IMR-90 (cell line): ENCODE measurements at regions not wholly inside any gene's neighbourhood (a gene's known extent, or its start where the extent isn't known, plus 50 kb on each side); places are given as distances from the start of the nearest gene placed in this dataset.

Source experiments
- ATAC-seq: fragments of 200-7000 bp; cut with Tn5 transposase; 2 replicates; pipeline ENCODE4 v1.9.1; 2020; ENCODE audit warnings: low read depth, mild to moderate bottlenecking, moderate library complexity
- BruUV-seq: library from RNA; stranded (reverse); fragments of 400-500 nt; replicated peaks from 2 replicates; lab custom pipeline; 2021; lab: Mats Ljungman, UMichigan
- CTCF ChIA-PET: fragments of 300-600 bp; formaldehyde crosslinking; extraction: SDS; loops from one replicate; lab custom pipeline; 2021; ENCODE audit warnings: antibody characterized with exemption; lab: Yijun Ruan, JAX
- POLR2A ChIA-PET: fragments of 300-600 bp; sonication (Branson Sonifier 250); formaldehyde crosslinking; loops from one replicate; lab custom pipeline; 2022; ENCODE audit warnings: antibody characterized with exemption; ENCODE audit not compliant: unreplicated experiment; lab: Charles Lee
- DNase-seq: peaks from one replicate; pipeline ENCODE4 v3.0.0; 2013
- H2AFZ ChIP-seq: replicated peaks from 2 replicates; pipeline ENCODE3; 2013; ENCODE audit warnings: low read length, mild to moderate bottlenecking; ENCODE audit not compliant: poor library complexity
- H2AK5ac ChIP-seq: 2 replicates; pipeline ENCODE4 v1.6.1; 2013; ENCODE audit warnings: low read depth, low read length, inconsistent platforms
- H2AK9ac ChIP-seq: replicated peaks from 2 replicates; pipeline ENCODE3; 2013; ENCODE audit warnings: mild to moderate bottlenecking, low read depth, low read length, moderate library complexity; ENCODE audit not compliant: poor library complexity
- H2BK120ac ChIP-seq: 2 replicates; pipeline ENCODE4 v1.6.1; 2013; ENCODE audit warnings: low read depth, low read length, inconsistent platforms
- H2BK15ac ChIP-seq: 3 replicates; pipeline ENCODE4 v1.6.1; 2013; ENCODE audit warnings: low read depth, low read length, inconsistent platforms
- H2BK20ac ChIP-seq: 2 replicates; pipeline ENCODE4 v1.6.1; 2013; ENCODE audit warnings: low read depth, mild to moderate bottlenecking, inconsistent platforms, low read length, moderate library complexity
- H2BK5ac ChIP-seq: 2 replicates; pipeline ENCODE4 v1.6.1; 2013; ENCODE audit warnings: mild to moderate bottlenecking, low read depth, low read length, inconsistent platforms; ENCODE audit not compliant: poor library complexity, severe bottlenecking
- H3K14ac ChIP-seq: replicated peaks from 2 replicates; pipeline ENCODE4 v1.6.1; 2013; ENCODE audit warnings: low read depth, low read length, inconsistent platforms
- H3K18ac ChIP-seq: 2 replicates; pipeline ENCODE4 v1.6.1; 2013; ENCODE audit warnings: low read depth, low read length, control low read depth
- H3K23ac ChIP-seq: 2 replicates; pipeline ENCODE4 v1.6.1; 2013; ENCODE audit warnings: low read depth, low read length, inconsistent platforms
- H3K27ac ChIP-seq: 2 replicates; pipeline ENCODE4 v1.5.1; 2013; ENCODE audit warnings: mild to moderate bottlenecking, control low read depth, low read length; ENCODE audit not compliant: insufficient read depth
- H3K27me3 ChIP-seq: 2 replicates; pipeline ENCODE4 v1.6.1; 2013; ENCODE audit warnings: low read length; ENCODE audit not compliant: control insufficient read depth, insufficient read depth
- H3K36me3 ChIP-seq: 2 replicates; pipeline ENCODE4 v1.6.1; 2013; ENCODE audit warnings: low read length, mixed read lengths; ENCODE audit not compliant: control insufficient read depth, insufficient read depth
- H3K4ac ChIP-seq: 2 replicates; pipeline ENCODE4 v1.6.1; 2013; ENCODE audit warnings: low read depth, low read length, inconsistent platforms
- H3K4me1 ChIP-seq: 2 replicates; pipeline ENCODE4 v1.6.1; 2013; ENCODE audit warnings: low read length, mixed read lengths; ENCODE audit not compliant: control insufficient read depth, insufficient read depth
- H3K4me2 ChIP-seq: 2 replicates; pipeline ENCODE4 v1.6.1; 2013; ENCODE audit warnings: low read depth, mild to moderate bottlenecking, control low read depth, low read length, moderate library complexity
- H3K4me3 ChIP-seq: 2 replicates; pipeline ENCODE4 v1.5.1; 2013; ENCODE audit warnings: low read depth, mild to moderate bottlenecking, control low read depth, low read length, moderate library complexity; ENCODE audit not compliant: insufficient read depth
- H3K56ac ChIP-seq: 2 replicates; pipeline ENCODE4 v1.6.1; 2013; ENCODE audit warnings: low read length, inconsistent platforms; ENCODE audit not compliant: insufficient read depth; ENCODE audit errors: extremely low read depth
- H3K79me1 ChIP-seq, 2 experiments: 2 replicates each; pipeline ENCODE4 v1.6.1; 2013; ENCODE audit warnings: low read length in 2 of 2, inconsistent platforms in 1 of 2, low read depth in 1 of 2
- H3K9ac ChIP-seq: 2 replicates; pipeline ENCODE4 v1.6.1; 2013; ENCODE audit warnings: low read depth, low read length, control low read depth
- H3K9me1 ChIP-seq: 2 replicates; pipeline ENCODE4 v1.6.1; 2013; ENCODE audit warnings: low read length, inconsistent platforms; ENCODE audit not compliant: insufficient read depth
- H3K9me3 ChIP-seq: 2 replicates; pipeline ENCODE4 v1.6.1; 2013; ENCODE audit warnings: low read length; ENCODE audit not compliant: control insufficient read depth, insufficient read depth
- H4K20me1 ChIP-seq: 2 replicates; pipeline ENCODE4 v1.6.1; 2013; ENCODE audit warnings: low read length, inconsistent platforms; ENCODE audit not compliant: insufficient read depth
- H4K5ac ChIP-seq: 2 replicates; pipeline ENCODE4 v1.6.1; 2013; ENCODE audit warnings: mild to moderate bottlenecking, low read depth, low read length, control low read depth
- H4K8ac ChIP-seq, 2 experiments: 2 replicates each; pipeline ENCODE4 v1.6.1; 2013; ENCODE audit warnings: low read depth in 2 of 2, low read length in 2 of 2, control low read depth in 1 of 2, inconsistent platforms in 1 of 2
- H4K91ac ChIP-seq: 2 replicates; pipeline ENCODE4 v1.6.1; 2013; ENCODE audit warnings: low read depth, low read length, inconsistent platforms; ENCODE audit not compliant: insufficient read depth
- FOS ChIP-seq: fragments of 150-350 bp; IDR thresholded peaks from 2 replicates; pipeline ENCODE4 v1.6.1; 2016; ENCODE audit warnings: low read depth, low read length
- RAD21 ChIP-seq: IDR thresholded peaks from 2 replicates; pipeline ENCODE4 v1.6.1; 2012; ENCODE audit warnings: low read length, improper control_type of control experiment
- WGBS, 2 experiments: methylation state at CpG; one replicate each; pipeline versions ENCODE4 v1.1.5 to v1.1.7; 2013; ENCODE audit warnings: missing lambda C conversion rate in 2 of 2; ENCODE audit not compliant: insufficient read length in 1 of 2; ENCODE audit errors: extremely low coverage in 2 of 2; 5-methylcytosine and 5-hydroxymethylcytosine counted together
- dilution Hi-C: fragments of 300-500 bp; cut with HindIII; formaldehyde crosslinking; loops from one replicate; pipeline ENCODE4 v1.14.3; 2018; ENCODE audit warnings: low sequenced_read_pairs; ENCODE audit not compliant: unreplicated experiment
- in situ Hi-C: fragments of 300-500 bp; cut with MboI; formaldehyde crosslinking; loops from 3 replicates; pipeline ENCODE4 v1.14.3; 2019; ENCODE audit warnings: low sequenced_read_pairs, inconsistent platforms, mixed read lengths
- intact Hi-C: fragments of 100-400 bp; cut with micrococcal nuclease; formaldehyde crosslinking; loops from 2 replicates; pipeline ENCODE4 v1.10.0; 2022

GRCh38 chr9:22240619-22241018 is 206.0 kb upstream of the DMRTA1 start:
- ChIA-PET CTCF (interaction anchor here (0.8 to 1.5 kb wide), 3 partner anchors 66 to 137 kb away, joined by 3 to 5 read pairs (median 3); no protein-coding TSS in a partner anchor), POLR2A (no interaction called here)
- Histone ChIP-seq H4K91ac (no peak overlapping the region), H3K27ac (no peak overlapping the region), H2BK120ac (no peak overlapping the region), H3K9me3 (no peaks in the 10 kb centered on the region), H3K56ac (no peak overlapping the region), H2BK20ac (no peak overlapping the region), H4K5ac (no peak overlapping the region), H3K14ac (no peak overlapping the region), H2BK5ac (no peak overlapping the region), H3K4ac (no peak overlapping the region), H3K9ac (no peak overlapping the region), H4K8ac (no peak overlapping the region), H3K79me1 (no peaks in the 10 kb centered on the region), H3K23ac (no peak overlapping the region), H3K9me1 (peaks cover 3% of the 10 kb centered on the region), H3K36me3 (no peaks in the 10 kb centered on the region), H3K18ac (no peak overlapping the region), H3K4me2 (no peak overlapping the region), H2BK15ac (no peak overlapping the region), H4K20me1 (no peaks in the 10 kb centered on the region), H3K4me3 (no peak overlapping the region), H3K27me3 (no peaks in the 10 kb centered on the region), H3K4me1 (peaks cover 8% of the 10 kb centered on the region), H2AFZ (no peak overlapping the region), H2AK5ac (no peak overlapping the region), H2AK9ac (no peak overlapping the region)
- in situ Hi-C loops (no loop called here), intact Hi-C loops (loop anchor here (1.0 to 10.0 kb wide), 2 partner anchors 265 to 916 kb away; no protein-coding TSS in a partner anchor), dilution Hi-C loops (no loop called here)
- DNase-seq (peak; percentile 73), ATAC-seq (peak; percentile 22; the same call in 1 of the 2 replicates)
- TF ChIP-seq FOS (peak; percentile 66; the same call in 1 of the 2 replicates), RAD21 (no peak)
- no TSS peak for BruUV-seq
- whole genome bisulfite sequencing, 2 experiments, result no CpG with 5 or more reads among the region's 1 CpG
